Superior temporal gyrus (tissue), 1 donor: ENCODE measurements at regions not wholly inside any gene's neighbourhood (a gene's known extent, or its start where the extent isn't known, plus 50 kb on each side); places are given as distances from the start of the nearest gene placed in this dataset.
"Not testable (repeated sequence)": the region's sequence is repeated elsewhere in the genome, so short reads cannot be mapped to it uniquely, and the experiment has no call there.

ENCODE experiments used
- DNase-seq: peaks from one replicate; pipeline ENCODE4 v3.0.0-alpha.2; 2016; ENCODE audit errors: extremely low spot score

DNA sequence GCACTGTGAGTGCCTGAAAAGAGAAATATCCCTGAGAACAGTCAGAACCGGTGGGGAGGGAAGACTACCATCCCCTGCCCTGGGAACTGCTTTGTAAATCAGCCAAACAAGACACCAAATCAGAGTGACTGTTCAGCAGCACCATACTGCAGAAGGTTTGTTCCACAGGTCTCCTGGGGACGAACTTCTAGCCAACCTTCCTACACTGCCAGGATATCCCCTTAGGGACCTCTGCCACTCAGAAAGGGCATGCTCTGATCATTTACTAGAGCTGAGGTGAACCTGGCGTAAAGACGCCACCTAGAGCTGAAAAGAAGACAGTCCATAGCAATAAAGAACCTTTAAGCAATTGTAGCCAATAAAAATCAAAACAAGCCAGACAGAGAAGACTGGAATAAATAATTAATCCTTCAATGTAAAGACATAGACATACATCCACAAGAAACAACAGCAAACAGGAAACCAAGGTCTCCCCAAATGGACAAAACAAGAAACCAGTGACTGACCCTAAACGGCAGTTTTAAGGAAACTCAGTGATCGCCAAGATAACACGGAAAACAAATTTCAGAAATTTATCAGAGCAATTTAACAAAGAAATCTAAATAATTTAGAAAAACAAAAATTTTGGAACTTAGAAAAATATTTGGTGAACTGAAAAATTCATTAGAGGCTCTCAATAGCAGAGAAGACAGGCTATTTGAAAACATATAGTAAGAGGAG lies 228.1 kb upstream of the AMIGO2 start:
- no peak for DNase-seq

DNA sequence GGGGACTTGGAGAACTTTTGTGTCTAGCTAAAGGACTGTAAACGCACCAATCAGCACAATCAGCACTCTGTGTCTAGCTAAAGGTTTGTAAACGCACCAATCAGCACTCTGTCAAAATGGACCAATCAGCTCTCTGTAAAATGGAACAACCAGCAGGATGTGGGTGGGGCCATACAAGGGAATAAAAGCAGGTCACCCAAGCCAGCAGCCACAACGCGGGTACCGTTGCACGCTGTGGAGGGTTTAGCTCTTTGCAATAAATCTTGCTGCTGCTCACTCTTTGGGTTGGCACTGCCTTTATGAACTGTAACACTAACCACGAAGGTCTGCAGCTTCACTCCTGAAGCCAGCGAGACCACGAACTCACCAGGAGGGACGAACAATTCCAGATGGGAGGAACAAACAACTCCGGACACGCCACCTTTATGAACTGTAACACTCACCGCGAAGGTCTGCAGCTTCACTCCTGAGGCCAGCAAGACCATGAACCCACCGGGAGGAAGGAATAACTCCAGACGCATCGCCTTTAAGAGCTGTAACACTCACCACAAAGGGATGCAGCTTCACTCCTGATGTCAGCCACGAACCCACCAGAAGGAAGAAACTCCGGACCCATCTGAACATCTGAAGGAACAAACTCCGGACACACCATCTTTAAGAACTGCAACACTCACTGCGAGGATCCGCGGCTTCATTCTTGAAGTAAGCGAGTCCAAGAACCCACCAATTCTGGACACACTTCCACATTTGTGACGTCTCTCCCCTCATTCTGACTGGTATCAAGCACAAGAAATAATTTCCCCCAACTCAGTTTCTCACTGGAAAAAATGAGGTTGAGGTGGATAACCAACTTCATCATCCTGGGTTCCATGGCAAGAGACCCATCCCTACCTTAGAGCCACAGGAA lies 227.3 kb upstream of the AMIGO2 start:
- not testable (repeated sequence) for DNase-seq

DNA sequence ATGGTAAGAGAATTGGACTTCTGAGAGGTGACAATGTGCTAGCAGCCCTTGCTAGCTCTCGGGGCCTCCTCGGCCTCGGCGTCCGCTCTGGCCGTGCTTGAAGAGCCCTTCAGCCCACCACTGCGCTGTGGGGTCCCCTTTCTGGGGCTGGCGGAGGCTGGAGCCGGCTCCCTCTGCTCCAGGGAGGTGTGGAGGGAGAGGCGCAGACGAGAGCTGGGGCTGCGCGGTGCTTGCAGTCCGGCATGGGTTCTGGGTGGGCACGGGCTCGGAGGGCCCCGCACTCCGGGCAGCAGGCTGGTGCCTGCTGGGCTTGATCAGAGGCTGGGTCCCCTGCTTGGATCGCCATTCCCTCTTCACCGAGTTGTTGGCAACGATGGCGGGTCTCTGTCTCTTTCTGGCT lies 226.4 kb upstream of the AMIGO2 start:
- no peak for DNase-seq

DNA sequence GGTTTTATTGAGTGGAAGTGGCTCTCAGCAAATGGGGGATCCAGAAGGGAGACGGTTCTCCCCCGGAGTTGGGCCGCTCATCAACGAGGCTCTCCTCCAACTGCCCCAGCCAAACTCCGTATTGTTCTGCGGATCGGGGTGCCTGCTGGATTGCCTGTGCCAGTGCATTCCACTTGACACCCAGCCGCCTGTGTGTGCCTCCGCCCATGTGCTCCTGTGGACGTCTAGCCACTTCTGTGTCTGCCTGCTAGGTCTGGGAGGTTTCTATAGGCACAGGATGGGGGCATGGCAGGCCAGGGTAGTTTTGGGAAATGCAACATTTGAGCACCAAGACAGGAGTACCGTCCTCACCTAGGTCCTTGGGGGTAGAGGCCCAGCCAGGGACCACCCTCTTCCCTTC lies 225.7 kb upstream of the AMIGO2 start:
- no peak for DNase-seq

DNA sequence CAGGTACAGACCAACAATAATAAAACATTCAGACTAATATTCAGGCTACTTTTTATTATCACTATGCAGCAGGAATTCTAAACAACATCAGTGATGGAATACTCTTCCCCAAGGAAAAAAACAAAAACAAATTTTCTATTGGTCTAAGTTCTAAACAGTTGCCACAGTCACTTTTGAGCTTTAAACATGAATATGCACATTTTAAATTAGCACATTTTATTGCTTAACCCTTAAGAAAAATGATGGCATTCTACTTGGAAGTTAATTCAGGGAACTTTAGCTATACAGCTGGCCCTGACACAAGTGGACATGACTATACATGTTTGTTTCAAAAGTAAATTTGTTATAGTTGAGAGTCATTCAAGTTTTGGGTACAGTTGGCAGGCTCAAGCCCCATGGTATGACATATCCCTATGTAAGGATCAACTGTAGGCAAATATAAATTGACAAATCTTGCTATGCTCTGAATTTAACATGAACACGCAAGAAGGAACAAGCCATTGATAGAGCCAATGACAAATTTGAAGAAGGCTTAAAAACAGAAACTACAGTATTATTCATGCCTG lies 224.3 kb upstream of the AMIGO2 start:
- no peak for DNase-seq

DNA sequence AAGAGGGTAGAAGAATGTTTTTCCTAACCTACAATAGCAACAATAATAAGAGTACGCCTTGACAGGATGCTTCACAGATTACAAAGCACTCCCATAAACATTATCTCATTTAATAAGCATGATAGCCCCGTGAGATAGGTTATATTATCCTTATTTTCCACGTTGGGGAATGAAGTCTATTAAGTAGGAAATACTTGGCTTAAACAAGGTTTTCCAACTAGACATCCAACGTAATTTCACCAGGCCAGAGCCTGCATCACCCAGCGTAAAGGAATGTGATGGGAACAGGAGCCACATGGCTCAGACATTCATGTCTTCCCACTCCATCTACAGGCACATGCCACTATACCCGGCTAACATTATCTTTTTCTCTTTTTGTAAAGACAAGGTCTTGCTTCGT lies 223.4 kb upstream of the AMIGO2 start:
- no peak for DNase-seq

DNA sequence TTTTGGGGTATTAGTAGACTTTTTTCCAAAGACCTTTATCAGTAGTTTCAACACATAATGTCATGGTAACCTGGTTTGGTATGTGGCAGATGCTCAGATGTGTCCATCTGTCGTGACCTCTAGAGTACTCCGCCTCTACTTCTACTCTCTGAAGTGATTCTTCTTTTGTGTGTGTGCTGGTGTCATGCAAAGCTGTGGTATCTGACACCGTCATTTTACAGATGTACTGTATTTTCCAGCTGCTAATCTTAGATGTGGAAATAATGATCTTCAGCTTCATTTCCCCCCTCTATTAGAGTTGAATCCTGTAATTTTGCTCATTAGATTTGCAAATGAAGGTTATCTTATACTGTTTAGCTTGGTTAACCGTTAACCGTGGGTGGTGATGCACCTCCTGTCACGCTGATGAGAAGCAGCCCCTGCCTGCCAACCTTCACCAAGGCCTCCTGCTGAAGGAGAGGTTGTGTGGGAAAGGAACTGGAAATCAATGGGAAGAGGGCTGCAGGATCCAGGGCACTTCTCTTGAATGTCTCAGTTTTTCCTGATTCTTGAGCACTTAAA lies 222.4 kb upstream of the AMIGO2 start:
- DNase-seq: no peak

DNA sequence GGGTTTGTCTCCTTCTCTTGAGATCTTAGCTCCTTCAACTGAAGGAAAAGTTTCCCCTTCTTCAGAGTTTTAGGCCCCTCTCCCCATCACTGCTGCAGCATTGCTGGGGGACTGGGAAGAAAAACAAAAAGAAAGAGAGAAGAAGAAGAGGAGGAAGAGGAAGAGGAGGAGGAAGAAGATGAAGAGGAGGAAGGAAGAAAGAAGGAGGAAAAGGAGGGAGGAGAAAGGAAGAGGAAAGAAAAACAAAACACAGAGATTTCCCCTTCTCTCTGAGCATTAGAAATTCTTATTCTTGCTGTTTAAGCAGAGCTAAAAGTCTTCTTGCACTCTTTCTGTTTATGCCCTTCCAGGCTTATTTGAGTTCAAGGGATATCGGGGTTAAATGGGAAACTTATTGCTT lies 219.8 kb upstream of the AMIGO2 start:
- DNase-seq: no peak

DNA sequence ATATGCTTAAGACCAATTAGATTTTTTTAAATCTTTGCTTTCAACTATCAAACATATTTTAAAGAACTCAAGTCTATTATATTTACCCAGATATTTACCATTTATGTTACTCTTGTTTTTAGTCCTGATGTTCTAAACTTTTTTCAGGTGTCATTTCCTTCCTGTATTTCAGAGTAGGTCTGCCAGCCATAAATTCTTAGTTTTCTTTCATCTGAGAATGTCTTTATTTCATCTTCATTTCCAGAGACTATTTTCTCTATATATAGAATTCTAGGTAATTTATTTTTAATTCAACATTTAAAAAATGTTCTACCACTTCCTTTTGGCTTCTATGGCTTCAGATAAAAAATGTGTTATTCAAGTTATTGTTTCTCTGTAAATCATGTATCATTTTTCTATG lies 218.2 kb upstream of the AMIGO2 start:
- no peak for DNase-seq

DNA sequence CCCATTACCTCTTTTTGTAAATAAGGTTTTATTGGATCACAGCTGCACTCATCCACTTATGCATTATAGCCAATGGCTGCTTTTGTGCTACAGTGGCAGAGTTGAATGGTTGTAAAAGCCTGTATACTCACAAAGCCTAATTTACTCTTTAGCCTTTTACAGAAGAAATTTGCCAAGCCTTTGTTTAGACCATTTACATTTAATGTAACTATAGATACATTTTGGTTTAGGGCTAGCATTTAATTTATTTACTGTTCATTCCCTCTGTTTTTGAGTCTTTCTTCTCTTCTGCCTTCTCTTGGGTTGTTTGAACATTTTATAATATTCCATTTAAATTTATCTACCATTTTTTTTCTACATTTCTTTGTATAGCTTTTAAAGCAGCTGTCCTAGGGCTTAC lies 217.1 kb upstream of the AMIGO2 start:
- DNase-seq: no peak

DNA sequence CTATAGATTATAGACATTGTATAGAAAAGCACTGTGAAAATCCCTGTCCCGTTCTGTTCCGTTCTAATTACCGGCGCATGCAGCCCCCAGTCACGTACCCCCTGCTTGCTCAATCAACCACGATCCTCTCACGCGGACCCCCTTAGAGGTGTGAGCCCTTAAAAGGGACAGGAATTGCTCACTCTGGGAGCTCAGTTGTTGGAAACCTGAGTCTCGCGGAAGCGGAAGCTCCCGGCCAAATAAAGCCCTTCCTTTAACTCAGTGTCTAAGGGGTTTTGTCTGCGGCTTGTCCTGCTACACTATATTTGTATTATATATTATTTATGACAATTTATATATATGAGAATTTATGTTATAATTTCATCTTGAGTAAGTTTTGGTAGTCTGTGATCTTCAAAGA lies 213.6 kb upstream of the AMIGO2 start:
- no peak for DNase-seq

DNA sequence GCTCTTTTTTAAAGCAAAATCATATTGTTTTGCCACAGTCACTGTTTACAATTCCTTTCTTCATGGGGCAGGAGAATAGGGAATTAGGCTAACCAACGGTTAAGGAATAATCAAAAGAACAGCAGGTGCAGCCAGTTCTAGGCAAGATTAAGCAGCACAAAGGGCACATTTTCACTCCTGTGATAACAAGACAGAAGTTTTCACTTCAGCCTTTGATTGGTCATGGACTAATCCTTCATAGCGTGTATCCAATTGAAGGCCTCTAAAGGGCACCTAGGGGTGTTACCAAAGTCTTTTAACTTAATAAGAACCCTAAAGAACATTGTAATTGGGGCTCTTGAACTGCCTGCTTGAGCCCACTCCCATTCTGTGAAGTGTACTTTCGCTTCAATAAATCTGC lies 206.9 kb upstream of the AMIGO2 start:
- DNase-seq: no peak
